HG03025 (cell line): ENCODE measurements at regions not wholly inside any gene's neighbourhood (a gene's known extent, or its start where the extent isn't known, plus 50 kb on each side); places are given as distances from the start of the nearest gene placed in this dataset.

Experiments used
- ATAC-seq: cut with Tn5 transposase; IDR thresholded peaks from one replicate; pipeline ENCODE4 v1.9.1; 2021; ENCODE audit warnings: mild to moderate bottlenecking, moderate library complexity; ENCODE audit not compliant: unreplicated experiment, low FRiP score

GRCh38 chr2:118356051-118356450 lies 267.8 kb downstream of the INSIG2 start:
- ATAC-seq, result no peak

- no peak for ATAC-seq
Measured at GRCh38 chr2:118351796-118352195, 263.5 kb downstream of the INSIG2 start.

GRCh38 chr2:118350621-118351020 lies 262.4 kb downstream of the INSIG2 start:
- no peak for ATAC-seq

DNA sequence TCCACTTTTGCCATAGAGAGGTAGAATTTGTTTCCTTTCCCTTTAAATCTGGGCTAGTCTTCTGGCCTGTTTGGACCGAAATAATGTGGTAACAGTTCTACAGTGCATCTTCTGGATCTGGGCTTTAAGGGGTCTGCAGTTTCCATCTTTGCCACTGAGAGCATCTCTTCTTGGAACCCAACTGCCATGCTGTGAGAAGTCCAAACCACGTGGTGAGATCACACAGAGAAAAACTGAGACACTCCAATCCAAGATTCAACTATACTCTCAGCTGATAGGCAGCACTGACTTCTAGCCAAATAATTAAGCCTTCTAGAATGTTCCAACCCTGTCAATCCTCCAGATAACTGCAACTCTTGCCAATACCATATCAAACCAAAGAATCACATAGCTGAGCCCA lies 261.1 kb downstream of the INSIG2 start:
- ATAC-seq, result no peak

- ATAC-seq, result no peak
Measured at GRCh38 chr2:118348380-118349034, 260.2 kb downstream of the INSIG2 start.

- no peak for ATAC-seq
Measured at GRCh38 chr2:118345465-118345864, 257.2 kb downstream of the INSIG2 start.

GRCh38 chr2:118340103-118340502 lies 251.8 kb downstream of the INSIG2 start:
- no peak for ATAC-seq

- no peak for ATAC-seq
Measured at GRCh38 chr2:118339386-118339785, 251.1 kb downstream of the INSIG2 start.

- no peak for ATAC-seq
Measured at GRCh38 chr2:118333664-118334063, 245.4 kb downstream of the INSIG2 start.

- no peak for ATAC-seq
Measured at GRCh38 chr2:118325321-118325955, 237.2 kb downstream of the INSIG2 start.

- no peak for ATAC-seq
Measured at GRCh38 chr2:118322406-118322805, 234.1 kb downstream of the INSIG2 start.

- ATAC-seq, result no peak
Measured at GRCh38 chr2:118321432-118322105, 233.3 kb downstream of the INSIG2 start.

DNA sequence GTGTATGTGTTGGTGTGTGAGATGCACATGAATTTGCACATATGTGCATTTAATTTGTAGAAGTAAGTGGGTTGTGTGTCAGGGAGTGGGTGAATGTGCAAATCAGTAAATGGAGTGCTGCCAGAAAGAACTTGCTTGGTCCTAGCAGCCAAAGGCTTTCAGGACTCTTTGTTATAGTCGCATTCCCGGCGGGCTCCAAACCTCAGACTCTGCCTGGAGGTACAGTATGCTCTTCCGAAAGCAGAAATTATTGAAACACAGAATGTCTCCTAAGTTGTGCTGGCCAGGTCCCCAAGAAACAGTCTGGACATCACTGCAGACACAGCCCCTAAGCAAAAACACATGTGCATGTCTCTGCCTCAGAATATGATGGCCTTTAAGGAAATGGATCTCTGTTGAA lies 232.4 kb downstream of the INSIG2 start:
- no peak for ATAC-seq

DNA sequence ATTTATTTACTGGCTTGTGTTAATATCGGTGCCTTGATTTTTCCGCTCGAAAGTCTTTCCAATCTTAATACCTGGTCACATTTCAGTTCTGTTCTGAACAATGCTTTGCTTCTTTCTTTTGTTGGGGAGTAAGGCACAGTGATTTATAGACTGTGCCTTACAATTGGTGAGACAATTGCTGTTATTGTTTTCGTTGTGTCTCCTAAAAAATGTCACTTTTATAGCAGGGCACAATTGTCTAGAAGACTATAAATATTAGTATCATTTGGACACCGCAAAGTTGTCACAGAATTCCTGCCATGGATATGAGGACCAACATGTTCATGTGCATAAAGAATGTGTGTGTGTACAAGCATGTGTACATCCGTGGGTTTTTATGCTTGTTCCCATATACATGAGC lies 231.9 kb downstream of the INSIG2 start:
- no peak for ATAC-seq

DNA sequence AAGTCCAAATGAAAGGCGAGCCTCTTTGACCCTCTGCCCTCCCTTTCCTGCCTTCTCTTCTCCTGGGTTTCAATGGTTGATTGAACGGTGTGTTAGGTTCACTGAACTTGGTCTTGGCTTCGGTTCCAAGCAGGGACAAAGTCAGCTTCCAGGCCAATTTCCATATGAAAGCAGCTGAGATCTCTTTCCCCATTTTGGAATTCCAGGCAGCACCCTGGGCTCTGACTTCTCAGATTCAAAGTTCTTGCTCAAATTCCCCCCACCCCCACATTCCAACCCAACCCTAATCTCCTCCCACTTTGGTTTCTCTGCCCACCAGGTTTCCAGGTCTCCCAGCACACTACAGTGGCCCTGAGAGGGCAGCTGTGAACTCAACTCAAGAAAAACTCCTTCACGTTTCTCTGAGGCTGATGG lies 231.0 kb downstream of the INSIG2 start:
- ATAC-seq, result no peak

DNA sequence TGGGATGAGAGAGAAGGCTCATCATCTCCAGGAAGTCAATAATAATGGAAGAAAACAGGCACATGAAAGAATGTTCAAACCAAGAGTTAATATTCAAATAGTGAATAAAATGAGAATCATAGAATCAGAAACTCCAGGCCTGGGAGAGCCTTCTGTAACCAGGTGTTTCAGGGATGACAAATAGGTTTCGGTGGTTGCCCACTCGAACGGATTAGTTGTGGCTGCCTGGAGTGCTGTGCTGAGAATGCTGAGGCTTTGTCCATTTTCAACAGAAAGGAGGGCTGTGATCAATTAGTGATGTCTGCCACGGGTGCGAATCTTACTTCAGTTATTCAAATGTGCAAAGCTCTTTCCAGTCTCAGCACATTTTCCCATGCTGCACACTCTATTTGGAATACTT lies 227.3 kb downstream of the INSIG2 start:
- ATAC-seq, result no peak

- no peak for ATAC-seq
Measured at GRCh38 chr2:118312969-118313756, 224.9 kb downstream of the INSIG2 start.

- no peak for ATAC-seq
Measured at GRCh38 chr2:118310681-118311429, 222.6 kb downstream of the INSIG2 start.

GRCh38 chr2:118309946-118310680 lies 221.8 kb downstream of the INSIG2 start:
- ATAC-seq, result no peak
